H1 (cell line): ENCODE measurements at regions not wholly inside any gene's neighbourhood (a gene's known extent, or its start where the extent isn't known, plus 50 kb on each side); places are given as distances from the start of the nearest gene placed in this dataset.

ENCODE experiments used
- EGR1 ChIP-seq: IDR thresholded peaks from 2 replicates; pipeline ENCODE4 v1.6.1; 2011; ENCODE audit warnings: low read depth, low read length, borderline replicate concordance
- EZH2 ChIP-seq: fragments of 200-600 bp; sonication (generic); IDR thresholded peaks from 2 replicates; pipeline ENCODE4 v1.7.1; 2012; ENCODE audit warnings: low read depth, mild to moderate bottlenecking, moderate library complexity, low read length, inconsistent platforms; ENCODE audit not compliant: severe bottlenecking
- GABPA ChIP-seq: IDR thresholded peaks from 2 replicates; pipeline ENCODE4 v1.6.1; 2011; ENCODE audit warnings: mild to moderate bottlenecking, low read length, moderate library complexity, borderline replicate concordance; ENCODE audit not compliant: insufficient read depth

GRCh38 chr6:169335301-169335700 lies 81.7 kb upstream of the THBS2 start:
- TF ChIP-seq EGR1 (no peak), EZH2 (no peak), GABPA (no peak)
